Amygdala (tissue), 56 donors: ENCODE measurements at regions not wholly inside any gene's neighbourhood (a gene's known extent, or its start where the extent isn't known, plus 50 kb on each side); places are given as distances from the start of the nearest gene placed in this dataset.
"Not testable (repeated sequence)": the region's sequence is repeated elsewhere in the genome, so short reads cannot be mapped to it uniquely, and the experiment has no call there.

Experiments used
- DNase-seq, 56 donors: peaks; one replicate each; lab custom pipeline; 2025; lab: John Stamatoyannopoulos, UW

DNA sequence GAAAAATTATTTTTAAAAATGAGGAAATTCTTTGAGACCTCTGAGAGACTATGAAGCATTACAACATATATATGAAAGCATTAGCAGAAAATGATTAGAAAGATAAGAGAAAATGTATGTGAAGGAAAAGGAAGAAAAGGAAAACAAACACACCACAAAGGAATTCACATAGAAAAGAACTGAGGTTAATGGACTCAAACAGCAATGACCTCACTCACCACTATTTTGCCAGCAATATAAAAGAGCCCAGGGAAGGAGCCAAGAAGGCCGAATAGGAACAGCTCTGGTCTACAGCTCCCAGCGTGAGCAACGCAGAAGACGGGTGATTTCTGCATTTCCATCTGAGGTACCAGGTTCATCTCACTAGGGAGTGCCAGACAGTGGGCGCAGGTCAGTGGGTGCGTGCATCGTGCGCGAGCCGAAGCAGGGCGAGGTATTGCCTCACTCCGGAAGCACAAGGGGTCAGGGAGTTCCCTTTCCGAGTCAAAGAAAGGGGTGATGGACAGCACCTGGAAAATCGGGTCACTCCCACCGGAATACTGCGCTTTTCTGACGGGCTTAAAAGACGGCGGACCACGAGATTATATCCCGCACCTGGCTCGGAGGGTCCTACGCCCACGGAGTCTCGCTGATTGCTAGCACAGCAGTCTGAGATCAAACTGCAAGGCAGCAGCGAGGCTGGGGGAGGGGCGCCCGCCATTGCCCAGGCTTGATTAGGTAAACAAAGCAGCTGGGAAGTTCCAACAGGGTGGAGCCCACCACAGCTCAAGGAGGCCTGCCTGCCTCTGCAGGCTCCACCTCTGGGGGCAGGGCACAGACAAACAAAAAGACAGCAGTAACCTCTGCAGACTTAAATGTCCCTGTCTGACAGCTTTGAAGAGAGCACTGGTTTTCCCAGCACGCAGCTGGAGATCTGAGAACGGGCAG lies 1075.2 kb upstream of the NOVA1 start:
- not testable (repeated sequence) for DNase-seq

DNA sequence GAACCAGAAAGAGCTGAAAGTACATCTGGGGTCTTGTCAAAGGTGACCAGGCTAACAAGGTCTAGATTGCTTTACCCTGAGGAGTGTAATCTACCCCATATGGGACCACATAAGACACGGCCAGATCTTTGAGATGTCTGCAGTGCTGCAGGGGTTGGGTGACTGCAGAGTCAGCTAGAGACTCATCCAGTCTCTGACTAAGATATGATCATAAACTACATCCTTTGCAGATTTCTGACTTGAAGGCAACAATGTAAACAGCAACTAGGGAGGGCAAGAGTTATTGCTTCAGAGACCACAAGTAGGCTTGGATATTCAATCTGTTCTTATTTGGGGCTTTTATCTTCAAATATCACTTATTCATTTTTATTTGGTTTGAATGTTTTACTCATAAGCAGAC lies 1080.5 kb upstream of the FOXG1 start:
- DNase-seq: no peak

DNA sequence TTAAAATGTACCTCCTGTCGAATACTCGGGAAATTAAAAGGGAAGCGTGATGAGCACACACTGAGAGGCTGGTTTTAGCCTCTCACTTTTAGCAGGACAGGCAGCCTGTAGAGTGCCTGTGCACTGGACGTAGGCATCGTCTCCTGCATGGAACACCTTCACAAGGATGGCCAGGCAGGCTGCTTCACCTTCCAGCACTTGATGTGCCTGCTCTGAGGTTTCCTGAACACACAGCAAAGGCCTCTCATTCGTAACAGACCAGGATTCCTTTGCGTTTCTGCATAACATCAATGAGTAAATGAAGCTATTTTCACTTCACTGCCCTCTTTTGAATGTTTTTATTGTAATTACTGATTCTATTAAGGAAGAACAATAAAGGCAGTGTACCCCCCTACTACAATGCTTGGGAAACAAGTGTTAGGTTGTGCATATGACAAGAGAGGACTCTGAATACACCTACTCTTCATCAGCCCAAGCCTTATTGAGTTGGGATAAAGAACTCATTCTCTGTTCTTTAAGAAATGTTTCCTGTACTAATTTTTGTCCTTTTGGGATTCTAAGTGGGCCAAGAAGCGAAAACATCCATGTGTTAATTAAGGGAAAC lies 1077.6 kb upstream of the FOXG1 start:
- DNase-seq: peak in 2 of 56 donors; percentile 0

DNA sequence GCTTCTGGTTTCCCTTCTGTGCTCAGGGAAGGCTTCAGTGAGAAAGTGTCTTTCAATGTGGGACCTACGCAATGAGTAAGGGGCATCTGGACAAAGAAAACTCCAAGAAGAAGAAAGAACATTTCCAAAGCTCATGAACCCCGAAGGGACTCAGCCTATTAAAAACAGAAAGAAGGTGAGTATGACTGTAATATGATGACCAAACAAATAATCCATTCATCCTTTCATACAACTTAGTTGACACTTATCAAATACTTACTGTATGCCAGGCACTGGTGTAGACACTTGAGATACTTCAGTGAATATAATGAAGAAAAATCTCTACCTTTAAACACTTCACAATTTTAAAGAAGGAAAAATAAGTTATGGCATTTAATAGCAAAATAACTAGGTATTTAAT lies 1054.2 kb upstream of the FOXG1 start:
- no peak for DNase-seq

DNA sequence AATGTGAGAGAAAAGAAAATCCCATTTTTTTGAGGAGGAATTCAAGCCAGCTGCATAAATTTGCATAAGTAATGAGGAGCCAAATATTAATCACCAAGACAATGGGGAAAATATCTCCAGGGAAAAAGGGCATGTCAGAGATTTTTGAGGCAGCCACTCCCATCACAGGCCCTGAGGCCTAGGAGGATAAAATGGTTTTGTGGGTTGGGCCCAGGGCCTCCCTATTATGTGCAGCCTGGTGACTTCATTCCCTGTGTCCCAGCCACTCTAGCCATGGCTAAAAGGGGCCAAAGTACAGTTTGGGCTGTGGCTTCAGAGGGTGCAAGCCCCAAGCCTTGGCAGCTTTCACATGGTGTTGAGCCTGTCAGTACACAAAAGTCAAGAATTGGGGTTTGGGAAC lies 1051.0 kb upstream of the FOXG1 start:
- no peak for DNase-seq

DNA sequence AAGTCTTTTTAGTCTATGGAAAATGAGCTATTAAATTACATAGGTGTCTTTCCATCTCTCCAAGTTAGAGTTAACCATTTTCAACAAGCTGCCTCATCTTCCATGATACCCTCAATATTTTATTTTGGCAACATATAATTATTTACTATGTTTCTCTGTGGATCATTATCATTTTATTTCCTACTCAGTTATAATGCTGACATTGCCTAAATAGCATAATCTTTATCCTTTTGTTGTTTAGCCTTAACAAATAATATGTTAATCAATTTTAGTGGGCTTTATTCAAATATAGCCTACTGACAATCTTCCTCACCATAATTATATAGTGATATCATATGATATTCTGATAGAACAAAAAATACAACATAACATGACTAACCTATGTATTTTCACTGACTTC lies 1044.8 kb upstream of the FOXG1 start:
- no peak for DNase-seq

DNA sequence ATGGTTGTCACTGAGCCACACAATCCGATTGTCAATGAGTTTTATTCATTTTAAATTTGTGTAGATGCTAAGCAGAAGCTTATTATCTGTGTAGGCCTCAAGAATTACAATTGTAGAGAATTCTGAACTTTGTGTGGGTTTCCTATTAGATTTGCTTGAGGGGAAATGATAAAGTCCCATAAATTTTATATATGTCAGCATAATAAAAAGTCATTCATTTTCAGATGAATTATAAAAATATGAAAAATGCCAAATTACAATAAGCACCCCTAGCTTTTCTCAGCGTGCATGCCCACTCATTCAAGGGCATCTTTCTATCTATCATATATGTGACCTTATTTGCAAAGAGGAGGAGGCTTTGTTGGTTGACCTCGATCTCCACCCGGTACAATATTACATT lies 1041.1 kb upstream of the FOXG1 start:
- no peak for DNase-seq

DNA sequence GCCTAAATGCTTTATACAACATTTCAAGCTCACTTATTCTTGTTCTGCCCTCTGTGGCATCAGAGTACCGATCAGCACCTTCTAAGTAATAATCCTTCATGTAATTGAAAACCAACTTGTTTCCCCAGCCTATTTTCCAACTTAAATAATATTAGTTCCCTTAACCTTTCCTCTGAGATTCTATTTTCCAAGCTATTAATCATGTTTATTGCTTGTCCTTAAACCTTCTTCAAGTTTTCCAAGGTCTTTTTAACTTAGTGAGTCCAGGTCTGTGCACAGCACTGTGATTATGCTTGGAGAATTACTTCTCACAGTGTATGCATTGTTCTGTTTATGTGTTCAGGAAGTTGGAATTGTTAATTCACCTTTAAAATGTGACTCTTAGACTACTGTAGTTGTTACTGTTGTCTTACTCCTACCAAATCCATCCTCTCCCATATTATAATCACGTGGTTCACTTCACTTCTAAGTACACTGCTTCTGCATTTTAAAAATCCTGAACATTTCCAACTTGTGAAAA lies 1039.3 kb upstream of the FOXG1 start:
- DNase-seq: no peak

DNA sequence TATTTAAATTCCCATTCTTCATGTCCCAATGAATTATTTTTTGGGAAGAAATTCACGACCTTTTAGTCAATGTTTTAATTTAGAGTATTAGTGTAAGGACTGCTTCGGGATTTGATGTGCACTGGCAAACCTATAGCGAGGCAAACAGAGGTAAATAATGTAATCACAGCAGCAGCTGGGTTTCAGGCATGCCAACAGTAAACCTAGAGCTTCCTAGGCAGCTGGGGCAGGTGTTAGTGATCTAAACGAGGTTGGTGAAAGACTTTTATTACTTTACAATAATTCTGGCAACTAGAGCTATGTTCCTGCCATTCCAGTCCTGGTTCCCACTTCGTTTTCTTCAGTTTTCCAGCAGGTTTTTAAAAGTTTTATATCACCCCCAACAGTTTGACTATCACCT lies 1036.4 kb upstream of the FOXG1 start:
- no peak for DNase-seq

DNA sequence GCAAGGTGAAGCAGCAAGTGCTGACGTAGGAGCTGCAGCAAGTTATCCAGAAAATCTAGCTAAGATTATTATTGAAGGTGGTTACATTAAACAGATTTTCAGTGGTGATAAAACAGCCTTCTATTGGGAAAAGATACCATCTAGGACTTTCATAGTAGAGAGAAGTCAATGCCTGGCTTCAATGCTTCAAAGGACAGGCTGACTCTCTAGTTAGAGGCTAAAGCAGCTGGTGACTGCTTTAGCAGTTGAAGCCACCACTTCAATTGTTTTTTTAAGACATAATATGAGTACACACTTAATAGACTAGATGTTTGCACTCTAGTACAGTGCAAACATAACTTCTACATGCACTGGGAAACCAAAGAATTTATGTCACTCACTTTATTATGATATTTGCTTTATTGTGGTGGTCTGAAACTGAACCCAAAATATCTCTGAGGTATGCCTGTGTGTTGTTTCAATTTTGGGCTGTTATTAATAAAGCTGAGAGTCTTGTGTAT lies 1026.9 kb upstream of the FOXG1 start:
- DNase-seq: no peak

DNA sequence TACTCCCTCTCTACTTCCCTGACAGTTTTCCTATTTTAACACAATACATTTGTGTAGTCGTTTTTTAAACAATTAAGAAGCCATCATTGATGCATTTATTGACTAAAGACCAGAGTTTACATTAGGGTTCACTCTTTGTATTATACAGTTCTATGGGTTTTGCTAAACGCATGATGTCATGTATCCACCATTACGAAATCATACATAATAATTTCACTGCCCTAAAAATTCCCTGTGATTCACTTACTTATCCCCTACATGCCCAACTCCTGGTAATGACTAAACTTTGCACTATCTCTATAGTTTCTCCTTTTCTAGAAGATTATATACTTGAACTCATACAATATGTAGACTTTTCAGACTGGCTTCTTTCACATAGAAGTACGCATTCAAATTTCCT lies 1016.5 kb upstream of the FOXG1 start:
- no peak for DNase-seq

DNA sequence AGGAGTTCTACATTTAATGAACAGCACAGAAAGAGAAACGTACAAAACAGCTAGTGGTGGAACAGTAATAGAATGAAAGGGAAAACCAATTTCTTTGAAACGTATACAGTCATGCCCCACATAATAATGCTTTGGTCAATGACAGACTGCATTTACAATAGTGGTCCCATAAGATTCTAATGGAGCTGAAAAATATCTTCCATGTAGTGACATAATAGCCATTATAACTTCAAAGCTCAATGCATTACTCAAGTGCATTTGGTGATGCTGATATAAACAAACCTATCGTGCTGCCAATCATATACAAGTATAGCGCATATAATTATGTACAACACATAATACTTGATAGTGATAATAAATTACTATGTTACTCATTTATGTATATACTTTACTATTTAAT lies 1008.9 kb upstream of the FOXG1 start:
- DNase-seq: not testable (repeated sequence)

DNA sequence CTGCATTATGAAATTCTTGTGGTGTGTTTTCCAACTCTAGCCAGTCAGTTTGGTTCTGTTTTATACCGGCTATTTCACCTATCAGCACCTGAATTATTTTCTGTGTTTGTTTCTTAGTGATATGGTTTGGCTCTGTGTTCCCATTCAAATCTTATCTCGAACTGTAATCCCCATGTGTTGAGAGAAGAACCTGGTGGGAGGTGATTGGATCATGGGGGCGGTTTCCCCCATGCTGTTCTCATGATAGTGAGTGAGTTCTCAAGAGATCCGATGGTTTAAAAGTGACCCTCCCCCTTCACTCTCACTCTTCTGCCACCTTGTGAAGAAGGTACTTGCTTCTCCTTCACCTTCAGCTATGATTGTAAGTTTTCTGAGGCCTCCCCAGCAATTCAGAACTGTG lies 1006.2 kb upstream of the FOXG1 start:
- DNase-seq: not testable (repeated sequence)

DNA sequence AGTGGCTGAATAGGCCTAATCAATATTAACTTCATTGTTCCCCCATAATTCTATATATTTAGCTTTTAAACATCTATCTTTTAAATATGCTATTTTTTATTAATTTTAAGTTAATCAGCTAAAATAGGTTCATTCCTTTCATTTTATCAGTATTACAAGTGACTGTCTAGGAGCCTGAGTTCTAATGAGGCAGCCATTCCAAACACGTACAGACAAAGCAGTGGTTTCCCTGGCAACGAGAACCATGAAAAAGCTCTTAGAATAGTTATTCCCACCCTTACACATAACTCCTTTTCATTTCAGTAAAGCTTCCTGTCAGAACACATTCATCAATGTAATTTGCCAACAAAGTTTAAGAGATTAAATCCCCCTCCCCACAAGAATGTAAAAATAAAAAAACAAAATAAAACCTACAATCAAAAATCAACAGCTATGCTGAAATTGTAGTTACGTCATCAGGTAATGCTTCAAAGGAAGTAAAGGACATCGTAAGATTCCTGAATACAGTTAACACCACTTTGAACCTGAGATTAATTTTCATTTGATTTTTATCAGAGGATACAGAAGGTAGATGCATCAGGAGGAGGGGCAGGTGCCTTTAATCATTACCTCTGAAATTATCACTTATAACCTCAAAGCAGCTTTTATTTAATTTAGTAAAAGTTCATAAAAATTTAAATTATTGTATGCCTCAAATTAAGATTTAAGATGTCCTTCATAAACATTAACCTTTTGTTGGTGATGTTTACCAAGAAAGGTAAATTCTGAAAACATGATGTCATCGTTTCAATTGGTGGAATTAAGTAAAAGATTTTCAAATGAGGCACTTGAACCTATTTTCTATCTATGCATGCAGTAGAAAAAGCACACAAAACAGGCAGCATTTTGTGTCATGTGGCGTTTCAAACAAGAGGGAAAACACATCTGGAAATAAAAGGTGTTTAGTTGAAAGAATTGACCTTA lies 967.2 kb upstream of the FOXG1 start:
- DNase-seq: peak in 9 of 56 donors; percentile 0 to 24 (median 3)

DNA sequence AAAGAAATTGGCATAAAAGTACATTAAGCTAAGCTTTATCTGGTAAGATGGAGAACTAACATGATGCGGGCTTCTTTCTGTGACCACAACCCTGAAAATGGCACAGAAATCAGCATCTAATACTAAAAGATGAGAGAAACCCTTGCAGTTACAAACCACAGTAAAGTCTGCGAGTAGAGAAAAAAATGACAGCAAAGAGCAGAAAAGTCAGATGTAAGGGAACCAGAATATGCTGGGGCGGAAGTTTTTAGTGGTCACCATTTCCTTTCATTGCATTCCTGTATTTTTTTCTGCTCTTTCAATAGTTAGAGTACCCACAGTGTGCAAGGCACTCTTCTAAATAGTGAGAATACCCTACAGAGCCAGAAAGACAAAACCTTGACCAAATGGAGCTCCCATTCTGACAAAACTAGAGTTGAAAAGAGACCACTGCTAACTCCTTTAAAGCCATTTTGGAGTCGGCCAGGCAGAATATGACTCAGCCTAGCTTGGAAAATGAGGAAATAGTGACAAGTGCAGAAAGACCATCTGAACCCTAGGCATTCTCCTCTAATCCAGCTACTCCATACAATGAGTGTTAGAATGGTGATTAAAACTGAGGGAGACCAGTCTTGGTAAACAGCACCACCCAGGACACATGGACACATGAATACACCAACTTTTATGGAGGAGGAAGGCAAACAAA lies 948.7 kb upstream of the FOXG1 start:
- DNase-seq: not testable (repeated sequence)

DNA sequence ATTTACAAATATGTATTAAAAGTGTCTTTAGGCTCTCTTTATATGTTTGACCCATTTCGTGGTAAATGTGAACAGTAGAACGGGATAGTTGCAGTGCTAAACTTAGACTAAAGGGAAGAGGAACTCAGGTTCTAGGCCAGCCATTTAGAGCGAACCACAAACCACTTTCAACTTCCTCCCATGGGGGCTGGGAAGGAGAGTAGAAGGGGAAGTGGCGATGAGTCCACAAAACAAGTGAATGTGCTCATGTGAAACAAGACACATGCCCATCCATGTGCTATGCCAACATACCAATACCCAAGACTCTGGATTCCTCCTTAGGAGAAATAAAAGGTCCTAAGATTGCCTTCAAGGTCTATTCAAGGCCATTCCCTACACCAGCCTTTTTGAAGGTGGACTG lies 940.4 kb upstream of the FOXG1 start:
- peak in 7 of 56 donors; percentile 1 to 36 (median 4) for DNase-seq

DNA sequence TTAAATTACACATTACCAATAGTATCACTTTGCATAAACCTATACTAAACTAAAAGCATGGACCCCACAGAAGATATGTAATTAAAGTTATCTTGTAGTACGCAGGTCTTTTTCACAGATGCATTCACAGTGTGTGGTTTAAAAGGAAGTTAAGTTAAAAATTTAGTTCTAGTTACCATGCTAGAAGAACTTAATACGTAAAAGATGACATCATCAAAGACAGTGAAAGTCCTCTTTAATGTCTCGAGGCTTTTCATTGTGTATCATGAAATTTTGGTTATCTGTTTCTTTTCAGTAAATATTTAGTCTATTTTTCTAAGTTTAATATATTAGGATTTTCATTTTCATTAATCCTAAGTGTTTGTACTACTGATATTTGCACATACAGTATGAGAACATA lies 934.6 kb upstream of the FOXG1 start:
- DNase-seq: not testable (repeated sequence)

DNA sequence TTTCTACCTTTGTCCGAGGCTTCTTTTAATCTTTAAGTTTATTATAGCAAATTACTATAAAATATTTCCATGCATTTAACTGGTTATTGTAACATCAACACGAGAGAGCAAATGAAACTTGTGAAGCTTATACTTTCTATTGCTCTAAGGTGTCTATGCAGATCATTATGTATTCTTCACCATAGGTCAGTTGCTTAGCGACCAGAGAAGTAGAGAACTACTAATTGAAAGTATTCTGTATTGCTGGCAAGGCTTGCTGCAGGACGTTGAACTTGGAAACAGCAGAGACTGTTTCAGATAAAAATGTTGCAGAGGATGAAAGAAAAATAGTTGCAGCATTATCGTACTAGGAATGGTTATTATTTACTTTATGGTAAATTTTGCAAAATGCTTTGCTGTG lies 933.6 kb upstream of the FOXG1 start:
- DNase-seq: peak in 1 of 56 donors; percentile 14

DNA sequence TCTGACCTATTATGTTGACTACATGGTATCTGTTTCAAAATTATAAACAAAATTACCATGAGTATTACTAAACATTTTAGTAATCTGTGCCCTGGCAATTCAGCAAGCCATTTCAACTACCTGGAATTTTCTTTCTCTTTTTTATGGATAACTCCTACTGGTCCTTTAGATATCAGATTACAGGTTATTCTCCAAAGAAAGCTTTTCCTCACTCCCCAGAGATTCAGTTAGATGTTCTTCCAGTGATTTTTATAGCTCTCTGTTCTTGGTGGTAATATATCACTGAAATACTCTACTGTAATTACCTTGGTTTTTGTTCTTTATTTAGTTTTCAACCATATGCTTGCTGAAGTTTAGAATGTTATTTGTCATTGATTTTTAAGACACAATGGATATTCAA lies 930.2 kb upstream of the FOXG1 start:
- no peak for DNase-seq
